H9 (cell line): ENCODE measurements at regions not wholly inside any gene's neighbourhood (a gene's known extent, or its start where the extent isn't known, plus 50 kb on each side); places are given as distances from the start of the nearest gene placed in this dataset.

ENCODE experiments used
- DNase-seq: peaks from one replicate; pipeline ENCODE4 v3.0.0-alpha.2; 2017
- H2AFZ ChIP-seq: one replicate; pipeline ENCODE4 v1.6.1; 2013; ENCODE audit warnings: mild to moderate bottlenecking, low read length, control low read depth, moderate library complexity
- H2AK5ac ChIP-seq: 2 replicates; pipeline ENCODE4 v1.6.1; 2013; ENCODE audit warnings: low read length, control low read depth, mixed read lengths; ENCODE audit not compliant: insufficient read length
- H2BK120ac ChIP-seq: one replicate; pipeline ENCODE4 v1.6.1; 2013; ENCODE audit warnings: low read depth, mild to moderate bottlenecking, low read length, control low read depth, inconsistent platforms; ENCODE audit not compliant: poor library complexity, severe bottlenecking
- H2BK12ac ChIP-seq: 2 replicates; pipeline ENCODE4 v1.6.1; 2013; ENCODE audit warnings: low read length, control low read depth, mixed read lengths, low read depth; ENCODE audit not compliant: insufficient read length
- H2BK15ac ChIP-seq: 2 replicates; pipeline ENCODE4 v1.6.1; 2013; ENCODE audit warnings: low read depth, low read length, control low read depth
- H2BK20ac ChIP-seq: one replicate; pipeline ENCODE4 v1.6.1; 2013; ENCODE audit warnings: low read depth, mild to moderate bottlenecking, low read length, control low read depth, inconsistent platforms; ENCODE audit not compliant: poor library complexity, severe bottlenecking
- H2BK5ac ChIP-seq: 2 replicates; pipeline ENCODE4 v1.6.1; 2013; ENCODE audit warnings: low read length, control low read depth, mixed read lengths; ENCODE audit not compliant: insufficient read length
- H3K14ac ChIP-seq: 2 replicates; pipeline ENCODE4 v1.6.1; 2013; ENCODE audit warnings: low read length, control low read depth; ENCODE audit not compliant: insufficient read depth
- H3K18ac ChIP-seq: 2 replicates; pipeline ENCODE4 v1.6.1; 2013; ENCODE audit warnings: low read depth, mild to moderate bottlenecking, mixed read lengths, low read length, control low read depth; ENCODE audit not compliant: insufficient read length
- H3K23ac ChIP-seq: 2 replicates; pipeline ENCODE4 v1.6.1; 2013; ENCODE audit warnings: low read length, control low read depth, mixed read lengths, low read depth; ENCODE audit not compliant: insufficient read length
- H3K23me2 ChIP-seq: 2 replicates; pipeline ENCODE4 v1.6.1; 2013; ENCODE audit warnings: low read depth, mild to moderate bottlenecking, mixed read lengths, low read length, control low read depth; ENCODE audit not compliant: insufficient read length, poor library complexity, severe bottlenecking
- H3K27ac ChIP-seq: 2 replicates; pipeline ENCODE4 v1.5.1; 2013; ENCODE audit warnings: low read length, control low read depth, mixed read lengths, low read depth; ENCODE audit not compliant: insufficient read length
- H3K27me3 ChIP-seq: 2 replicates; pipeline ENCODE4 v1.6.1; 2013; ENCODE audit warnings: low read length, control low read depth, inconsistent platforms; ENCODE audit not compliant: insufficient read depth
- H3K4ac ChIP-seq: 2 replicates; pipeline ENCODE4 v1.6.1; 2013; ENCODE audit warnings: low read depth, mild to moderate bottlenecking, control low read depth, inconsistent platforms, low read length, moderate library complexity
- H3K4me1 ChIP-seq: 2 replicates; pipeline ENCODE4 v1.6.1; 2013; ENCODE audit warnings: low read length, control low read depth, inconsistent platforms; ENCODE audit not compliant: insufficient read depth
- H3K4me2 ChIP-seq: 2 replicates; pipeline ENCODE4 v1.6.1; 2013; ENCODE audit warnings: low read length, control low read depth, mixed read lengths; ENCODE audit not compliant: insufficient read length, insufficient read depth
- H3K56ac ChIP-seq: 2 replicates; pipeline ENCODE4 v1.6.1; 2013; ENCODE audit warnings: low read depth, mild to moderate bottlenecking, mixed read lengths, low read length, control low read depth; ENCODE audit not compliant: insufficient read length
- H3K79me1 ChIP-seq: 2 replicates; pipeline ENCODE4 v1.6.1; 2013; ENCODE audit warnings: low read depth, mild to moderate bottlenecking, moderate library complexity, low read length, control low read depth, inconsistent platforms; ENCODE audit not compliant: insufficient read depth, poor library complexity, severe bottlenecking
- H3K79me2 ChIP-seq: 2 replicates; pipeline ENCODE4 v1.6.1; 2013; ENCODE audit warnings: low read length, control low read depth, inconsistent platforms; ENCODE audit not compliant: insufficient read depth
- H3K9ac ChIP-seq: 2 replicates; pipeline ENCODE4 v1.6.1; 2013; ENCODE audit warnings: low read length, control low read depth, mixed read lengths; ENCODE audit not compliant: insufficient read length; ENCODE audit errors: extremely low read depth
- H3K9me3 ChIP-seq: one replicate; pipeline ENCODE4 v1.6.1; 2013; ENCODE audit warnings: low read depth, low read length, inconsistent platforms; ENCODE audit not compliant: control insufficient read depth
- H3T11ph ChIP-seq: one replicate; pipeline ENCODE4 v1.6.1; 2013; ENCODE audit warnings: mild to moderate bottlenecking, low read length, control low read depth, inconsistent platforms
- H4K20me1 ChIP-seq: one replicate; pipeline ENCODE4 v1.6.1; 2013; ENCODE audit not compliant: control insufficient read depth, insufficient read length, insufficient read depth
- H4K5ac ChIP-seq: 2 replicates; pipeline ENCODE4 v1.6.1; 2013; ENCODE audit warnings: low read depth, mild to moderate bottlenecking, mixed read lengths, low read length, control low read depth; ENCODE audit not compliant: insufficient read length
- H4K8ac ChIP-seq: replicated peaks from 2 replicates; pipeline ENCODE4 v1.6.1; 2013; ENCODE audit warnings: low read length, control low read depth, mixed read lengths, low read depth; ENCODE audit not compliant: insufficient read length
- H4K91ac ChIP-seq: 2 replicates; pipeline ENCODE4 v1.6.1; 2013; ENCODE audit warnings: low read depth, mild to moderate bottlenecking, moderate library complexity, mixed read lengths, low read length, control low read depth; ENCODE audit not compliant: insufficient read length
- H3K27ac Mint-ChIP-seq, 3 experiments: 2 replicates in 2 of 3; 3 replicates in 1 of 3; pipeline ENCODE4 v1.8.0; 2020 to 2021; ENCODE audit warnings: mixed read lengths in 3 of 3, mild to moderate bottlenecking in 1 of 3, moderate library complexity in 1 of 3
- H3K27me3 Mint-ChIP-seq: 2 replicates; pipeline ENCODE4 v1.8.0; 2021; ENCODE audit warnings: low read depth, mild to moderate bottlenecking, moderate library complexity, mixed read lengths
- H3K36me3 Mint-ChIP-seq, 3 experiments: 2 replicates in 2 of 3; 3 replicates in 1 of 3; pipeline ENCODE4 v1.8.0; 2020 to 2021; ENCODE audit warnings: low read depth in 3 of 3, mixed read lengths in 3 of 3; ENCODE audit not compliant: insufficient read depth in 1 of 3
- H3K4me1 Mint-ChIP-seq, 2 experiments: 2 replicates each; pipeline ENCODE4 v1.8.0; 2020; ENCODE audit warnings: mixed read lengths in 2 of 2
- H3K4me3 Mint-ChIP-seq, 2 experiments: 2 replicates in 1 of 2; 3 replicates in 1 of 2; pipeline ENCODE4 v1.8.0; 2020 to 2021; ENCODE audit warnings: mild to moderate bottlenecking in 2 of 2, mixed read lengths in 2 of 2, moderate library complexity in 1 of 2
- H3K9me3 Mint-ChIP-seq, 2 experiments: 2 replicates in 1 of 2; 3 replicates in 1 of 2; pipeline ENCODE4 v1.8.0; 2020; ENCODE audit warnings: mild to moderate bottlenecking in 2 of 2, mixed read lengths in 2 of 2, moderate library complexity in 1 of 2
- CTCF ChIP-seq: fragments of 200-600 bp; sonication (generic); conservative IDR thresholded peaks from 3 replicates; pipeline ENCODE4 v1.8.0; 2021; ENCODE audit warnings: antibody characterized with exemption, mild to moderate bottlenecking
- WGBS: extraction: QIAGEN DNeasy Blood & Tissue Kit; methylation state at CpG from one replicate; pipeline ENCODE4 v1.1.7; 2013; ENCODE audit warnings: missing lambda C conversion rate, low lambda C conversion rate, mixed read lengths; ENCODE audit not compliant: insufficient read length; ENCODE audit errors: extremely low coverage; 5-methylcytosine and 5-hydroxymethylcytosine counted together

- no CpG with 5 or more reads among the region's 4 CpGs for WGBS
- Histone ChIP-seq H3K79me2 (no peaks in the 10 kb centered on the region), H4K5ac (no peak overlapping the region), H3K56ac (no peak overlapping the region), H3K9me3 (no peaks in the 10 kb centered on the region), H3K23me2 (no peaks in the 10 kb centered on the region), H2AK5ac (no peak overlapping the region), H2BK120ac (no peak overlapping the region), H3K18ac (no peak overlapping the region), H2BK20ac (no peak overlapping the region), H2BK15ac (no peak overlapping the region), H3T11ph (no peak overlapping the region), H3K4me2 (no peak overlapping the region), H3K9ac (no peak overlapping the region), H3K27me3 (no peaks in the 10 kb centered on the region), H3K14ac (no peak overlapping the region), H2AFZ (no peak overlapping the region), H4K91ac (no peak overlapping the region), H2BK5ac (no peak overlapping the region), H3K27ac (no peak overlapping the region), H4K8ac (no peak overlapping the region), H2BK12ac (no peak overlapping the region), H3K23ac (no peak overlapping the region), H3K4me1 (peaks cover 10% of the 10 kb centered on the region; the same call in 1 of the 2 replicates), H3K4ac (no peak overlapping the region), H4K20me1 (no peaks in the 10 kb centered on the region), H3K79me1 (no peaks in the 10 kb centered on the region)
- no peak overlapping the region for H3K27ac Mint-ChIP-seq
- TF ChIP-seq CTCF, result no peak
- peaks cover 6 to 21% of the 10 kb centered on the region in 2 experiments for H3K4me1 Mint-ChIP-seq
- no peak overlapping the region for H3K4me3 Mint-ChIP-seq
- no peaks in the 10 kb centered on the region for H3K36me3 Mint-ChIP-seq
- peaks cover 0 to 2% of the 10 kb centered on the region in 2 experiments; a peak in 1 of 5 replicates for H3K9me3 Mint-ChIP-seq
- H3K27me3 Mint-ChIP-seq, result peaks cover 2% of the 10 kb centered on the region; the same call in 1 of the 2 replicates
- DNase-seq, result no peak
Observed at GRCh38 chr2:11985817-11986566, 239.6 kb downstream of the LPIN1 start.
